Adipocyte (in vitro differentiated cells): ENCODE measurements at regions not wholly inside any gene's neighbourhood (a gene's known extent, or its start where the extent isn't known, plus 50 kb on each side); places are given as distances from the start of the nearest gene placed in this dataset.
"Not testable (repeated sequence)": the region's sequence is repeated elsewhere in the genome, so short reads cannot be mapped to it uniquely, and the experiment has no call there.

Experiments used
- DNase-seq: peaks from one replicate; pipeline ENCODE4 v3.0.0-alpha.2; 2015; ENCODE audit warnings: low read depth
- H3K27me3 ChIP-seq: replicated peaks from 2 replicates; pipeline ENCODE4 v1.7.0; 2013; ENCODE audit warnings: mild to moderate bottlenecking, low read length, moderate library complexity; ENCODE audit not compliant: control insufficient read depth, insufficient read depth
- H3K36me3 ChIP-seq: 2 replicates; pipeline ENCODE4 v1.7.0; 2013; ENCODE audit warnings: low read length, mild to moderate bottlenecking, moderate library complexity; ENCODE audit not compliant: control insufficient read depth, insufficient read depth, severe bottlenecking
- H3K4me1 ChIP-seq: 2 replicates; pipeline ENCODE4 v1.7.0; 2013; ENCODE audit warnings: mild to moderate bottlenecking, low read length, moderate library complexity; ENCODE audit not compliant: control insufficient read depth, insufficient read depth
- H3K4me3 ChIP-seq: 2 replicates; pipeline ENCODE4 v1.7.0; 2013; ENCODE audit warnings: mild to moderate bottlenecking, low read length, moderate library complexity
- H3K9ac ChIP-seq: 2 replicates; pipeline ENCODE4 v1.7.0; 2013; ENCODE audit warnings: mild to moderate bottlenecking, low read length, moderate library complexity
- H3K9me3 ChIP-seq: 2 replicates; pipeline ENCODE4 v1.7.0; 2013; ENCODE audit warnings: mild to moderate bottlenecking, low read length, moderate library complexity; ENCODE audit not compliant: control insufficient read depth

DNA sequence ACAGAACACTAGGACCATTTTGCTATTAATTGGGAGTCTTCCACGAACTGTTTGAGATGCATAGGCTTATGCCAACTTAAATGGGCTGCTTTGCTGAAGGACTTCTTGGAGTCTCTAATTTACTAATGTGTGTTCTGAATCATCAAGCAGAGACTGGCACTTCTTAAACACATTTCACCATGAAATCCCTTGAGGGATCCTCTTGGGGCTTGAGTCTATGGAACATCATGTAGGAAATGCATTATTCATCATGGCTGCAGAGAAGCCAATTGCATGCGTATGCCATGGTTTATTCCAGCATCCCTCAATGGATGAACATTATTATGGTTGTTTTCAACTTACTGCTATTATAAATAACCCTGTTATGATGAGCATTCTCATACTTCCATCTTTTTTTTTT, 73.4 kb downstream of the FGD2 start:
- no peak for DNase-seq
- H3K36me3 ChIP-seq = no peaks in the 10 kb centered on the region
- no peak overlapping the region for H3K4me3 ChIP-seq
- no peak overlapping the region for H3K9ac ChIP-seq
- H3K4me1 ChIP-seq = peaks cover 51% of the 10 kb centered on the region
- H3K27me3 ChIP-seq = no peaks in the 10 kb centered on the region
- no peaks in the 10 kb centered on the region for H3K9me3 ChIP-seq

DNA sequence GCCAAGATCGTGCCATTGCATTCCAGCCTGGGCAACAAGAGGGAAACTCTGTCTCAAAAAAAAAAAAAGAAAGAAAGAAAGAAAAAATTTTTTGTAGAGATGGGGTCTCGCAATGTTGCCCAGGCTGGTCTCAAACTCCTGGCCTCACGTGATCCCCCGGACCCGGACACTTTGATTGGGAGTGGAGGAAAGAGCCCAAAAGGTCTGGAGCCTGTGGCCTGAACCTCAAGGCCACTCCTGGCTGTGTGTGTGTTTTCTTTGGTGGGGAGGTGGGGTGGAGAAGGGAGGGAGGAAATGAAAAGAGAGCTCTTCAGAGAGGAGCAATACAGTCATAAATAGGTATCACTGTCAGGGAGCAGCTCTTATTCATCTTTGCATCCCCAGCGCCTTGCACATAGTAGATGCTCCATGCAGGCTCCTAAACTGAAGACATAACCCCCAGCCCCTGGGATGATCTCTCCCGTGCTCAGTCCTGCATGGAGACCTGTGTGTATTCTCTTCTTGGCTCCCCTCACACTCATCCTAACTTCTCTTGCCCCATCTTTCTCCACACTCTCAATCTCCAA, 75.7 kb downstream of the FGD2 start:
- no peaks in the 10 kb centered on the region for H3K27me3 ChIP-seq
- H3K9me3 ChIP-seq = no peaks in the 10 kb centered on the region
- no peak overlapping the region for H3K9ac ChIP-seq
- peaks cover 44% of the 10 kb centered on the region for H3K4me1 ChIP-seq
- H3K4me3 ChIP-seq = no peak overlapping the region
- H3K36me3 ChIP-seq = no peaks in the 10 kb centered on the region
- DNase-seq = no peak

DNA sequence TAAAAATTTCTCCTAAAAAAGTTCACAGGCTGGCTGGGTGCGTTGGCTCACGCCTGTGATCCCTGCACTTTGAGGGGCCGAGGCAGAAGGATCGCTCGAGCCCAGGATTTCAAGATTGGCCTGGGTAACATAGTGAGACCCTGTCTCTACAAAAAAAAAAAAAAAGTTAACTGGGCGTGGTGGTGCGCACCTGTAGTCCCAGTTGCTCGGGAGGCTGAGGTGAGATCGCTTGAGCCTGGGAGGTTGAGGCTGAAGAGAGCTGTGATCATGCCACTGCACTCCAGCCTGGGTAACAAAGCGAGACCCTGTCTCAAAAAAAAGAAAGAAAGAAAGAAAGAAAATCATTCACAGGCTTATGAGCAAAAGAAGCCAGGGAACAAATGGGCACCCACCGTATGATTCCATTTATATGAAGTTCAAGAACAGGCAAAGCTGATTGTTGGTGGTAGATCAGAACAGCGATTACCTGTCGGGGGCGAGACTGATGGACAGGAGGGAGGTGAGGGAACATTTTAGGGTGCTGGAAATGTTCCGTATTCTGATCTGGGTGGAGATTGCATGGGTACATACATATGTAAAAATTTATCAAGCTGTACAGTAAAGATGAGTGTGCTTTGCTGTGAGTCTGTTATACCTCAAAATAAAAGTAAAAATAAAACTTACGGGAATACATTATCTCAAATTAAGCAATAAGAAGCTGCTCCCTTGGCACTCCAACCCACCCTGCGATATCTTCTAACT, 77.1 kb downstream of the FGD2 start:
- peaks cover 35% of the 10 kb centered on the region for H3K4me1 ChIP-seq
- H3K9me3 ChIP-seq = no peaks in the 10 kb centered on the region
- no peaks in the 10 kb centered on the region for H3K27me3 ChIP-seq
- no peaks in the 10 kb centered on the region for H3K36me3 ChIP-seq
- no peak for DNase-seq
- H3K4me3 ChIP-seq = no peak overlapping the region
- peak overlapping the region; percentile 61 for H3K9ac ChIP-seq

DNA sequence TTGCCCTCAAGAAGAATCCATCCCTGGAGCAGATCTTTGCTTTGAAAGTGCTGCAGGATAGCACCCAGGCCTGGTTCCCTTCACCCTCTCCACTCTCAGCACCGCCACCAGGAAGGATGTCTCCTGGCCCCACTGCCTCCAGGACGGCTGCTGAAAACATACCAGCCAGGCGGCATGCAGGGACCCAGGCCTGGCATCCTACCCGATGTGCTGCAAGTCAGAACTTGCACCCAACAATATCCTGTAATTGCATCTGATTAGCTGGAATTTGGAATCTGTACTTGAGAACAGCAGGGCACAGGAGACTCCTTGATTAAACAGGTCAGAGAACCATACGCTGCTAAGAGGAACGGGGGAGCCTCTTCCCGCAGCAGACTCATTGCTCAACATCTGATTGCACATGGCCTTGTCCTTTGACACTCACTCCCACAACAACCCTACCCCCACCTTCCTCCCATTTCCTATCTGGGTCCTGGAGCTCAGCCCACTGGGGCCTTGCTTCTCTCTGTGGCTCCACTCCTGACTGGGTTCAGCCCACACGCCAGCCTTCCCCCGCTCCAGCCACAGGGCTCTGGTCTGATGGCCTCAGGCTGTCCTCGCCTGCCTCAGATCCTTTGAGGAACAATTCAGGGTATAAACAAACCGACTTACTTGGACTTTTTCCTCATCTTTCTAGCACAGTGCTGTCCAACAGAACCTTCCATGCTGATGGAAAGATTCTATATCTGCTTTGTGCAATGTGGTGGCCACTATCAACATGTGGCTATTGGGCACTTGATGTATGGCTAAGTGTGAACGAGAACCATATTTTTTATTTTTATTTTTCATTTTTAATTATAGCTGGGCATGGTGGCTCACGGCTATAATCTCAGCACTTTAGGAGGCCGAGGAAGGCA, 78.0 kb downstream of the FGD2 start:
- no peaks in the 10 kb centered on the region for H3K36me3 ChIP-seq
- H3K9me3 ChIP-seq = no peaks in the 10 kb centered on the region
- peak; percentile 84 for DNase-seq
- peaks cover 27% of the 10 kb centered on the region for H3K4me1 ChIP-seq
- H3K27me3 ChIP-seq = no peaks in the 10 kb centered on the region
- H3K4me3 ChIP-seq = peak overlapping the region; percentile 2
- peak overlapping the region; percentile 61 for H3K9ac ChIP-seq

DNA sequence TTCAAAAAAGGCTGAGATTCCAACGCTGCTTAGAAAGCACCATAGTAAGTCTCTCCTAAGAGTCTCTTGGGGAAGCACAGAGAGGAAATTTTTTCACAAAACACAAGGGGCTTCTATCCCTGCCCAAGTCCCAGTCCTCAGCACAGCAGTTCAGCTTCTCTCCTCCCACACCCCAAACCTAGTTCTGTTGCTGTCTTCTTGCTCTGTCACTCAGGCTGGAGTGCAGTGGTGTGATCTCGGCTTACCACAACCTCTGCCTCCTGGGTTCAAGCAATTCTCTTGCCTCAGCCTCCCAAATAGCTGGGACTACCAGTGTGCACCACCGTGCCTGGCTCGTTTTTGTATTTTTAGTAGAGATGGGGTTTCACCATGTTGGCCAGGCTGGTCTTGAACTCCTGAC, 79.2 kb downstream of the FGD2 start:
- H3K9me3 ChIP-seq, DNase-seq, H3K36me3 ChIP-seq, H3K27me3 ChIP-seq, H3K4me3 ChIP-seq, H3K9ac ChIP-seq: not testable (repeated sequence)
- peaks cover 26% of the 10 kb centered on the region for H3K4me1 ChIP-seq

DNA sequence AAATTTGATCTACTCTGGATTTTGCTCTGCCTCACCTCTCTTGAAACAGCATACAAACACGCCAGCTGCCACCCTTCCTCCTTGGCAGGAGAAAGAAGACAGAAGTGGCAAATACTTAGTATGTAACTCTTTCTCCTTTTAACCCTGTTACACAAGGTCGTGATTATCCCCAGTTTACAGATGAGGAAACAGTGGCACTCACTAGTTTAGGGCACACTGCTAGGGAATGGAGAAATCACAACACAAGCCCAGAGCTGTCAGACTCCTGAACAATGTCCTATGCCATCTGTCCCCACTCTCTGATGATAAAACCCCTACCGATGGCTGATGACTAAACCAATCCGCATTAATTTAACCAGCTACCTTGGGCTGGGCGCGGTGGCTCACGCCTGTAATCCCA, 79.7 kb downstream of the FGD2 start:
- H3K9ac ChIP-seq = no peak overlapping the region
- no peak for DNase-seq

DNA sequence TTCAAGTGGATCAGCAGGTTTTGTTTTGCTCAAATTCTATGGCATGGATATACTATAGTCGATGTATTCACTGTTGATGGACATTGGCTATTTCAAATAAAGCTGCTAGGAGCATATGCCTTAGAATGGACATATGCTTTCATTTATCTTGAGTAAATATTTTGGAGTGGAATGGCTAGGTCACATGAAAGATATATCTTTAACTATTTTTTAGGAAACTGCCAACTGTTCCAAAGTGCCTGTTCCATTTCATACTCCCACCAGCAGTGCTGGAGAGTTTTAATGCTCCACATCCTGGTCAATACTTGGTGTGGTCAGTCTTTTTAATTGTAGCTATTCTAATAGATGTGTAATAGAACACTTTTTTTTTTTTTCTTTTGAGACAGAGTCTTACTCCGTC, 81.1 kb upstream of the PIM1 start:
- Histone ChIP-seq H3K9ac (no peak overlapping the region), H3K27me3 (no peaks in the 10 kb centered on the region), H3K9me3 (no peaks in the 10 kb centered on the region), H3K36me3 (no peaks in the 10 kb centered on the region), H3K4me3 (no peak overlapping the region), H3K4me1 (peaks cover 14% of the 10 kb centered on the region)
- peak; percentile 83 for DNase-seq

More for the DNA sequence above, 79.7 kb downstream of the FGD2 start:
- no peak overlapping the region for H3K4me3 ChIP-seq
- no peaks in the 10 kb centered on the region for H3K9me3 ChIP-seq
- H3K4me1 ChIP-seq = peaks cover 26% of the 10 kb centered on the region
- H3K27me3 ChIP-seq = no peaks in the 10 kb centered on the region
- no peaks in the 10 kb centered on the region for H3K36me3 ChIP-seq

DNA sequence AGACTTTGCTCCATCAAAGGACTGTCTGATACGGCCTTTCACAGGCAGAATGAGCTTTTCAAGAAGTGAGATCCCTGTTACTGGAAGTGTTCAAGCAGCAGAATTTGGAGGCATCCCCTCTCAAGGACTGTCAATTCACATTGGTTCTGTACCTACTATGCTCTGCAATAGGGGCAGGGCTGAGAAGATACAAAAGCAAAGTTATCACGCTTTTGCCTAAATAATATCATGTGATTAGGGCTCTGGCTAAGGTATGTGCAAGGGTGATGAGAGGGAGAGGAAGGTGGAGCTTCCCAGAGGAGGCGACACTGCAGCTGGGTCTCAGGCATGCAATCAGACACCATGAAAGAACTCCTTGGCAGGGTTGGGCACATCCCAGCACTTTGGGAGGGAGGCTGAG, 80.2 kb upstream of the PIM1 start:
- Histone ChIP-seq H3K27me3 (no peaks in the 10 kb centered on the region), H3K4me3 (no peak overlapping the region), H3K4me1 (peaks cover 12% of the 10 kb centered on the region), H3K9ac (no peak overlapping the region), H3K9me3 (no peaks in the 10 kb centered on the region), H3K36me3 (no peaks in the 10 kb centered on the region)
- DNase-seq = no peak

DNA sequence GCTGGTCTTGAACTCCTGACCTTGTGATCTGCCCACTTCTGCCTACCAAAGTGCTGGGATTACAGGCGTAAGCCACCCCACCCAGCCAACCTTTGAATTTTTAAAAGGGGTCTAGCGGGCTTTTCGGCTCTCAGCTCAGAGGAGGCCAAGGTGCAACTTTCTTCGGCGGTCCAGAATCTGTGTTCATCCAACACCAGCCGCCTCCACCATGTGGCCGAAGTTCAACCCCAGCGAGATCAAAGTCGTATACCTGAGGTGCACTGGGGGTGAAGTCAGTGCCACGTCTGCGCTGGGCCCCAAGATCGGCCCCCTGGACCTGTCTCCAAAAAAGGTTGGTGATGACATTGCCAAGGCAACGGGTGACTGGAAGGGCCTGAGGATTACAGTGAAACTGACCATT, 78.8 kb upstream of the PIM1 start:
- H3K36me3 ChIP-seq, H3K9ac ChIP-seq, H3K27me3 ChIP-seq, DNase-seq, H3K9me3 ChIP-seq, H3K4me3 ChIP-seq: not testable (repeated sequence)
- H3K4me1 ChIP-seq = peaks cover 23% of the 10 kb centered on the region

DNA sequence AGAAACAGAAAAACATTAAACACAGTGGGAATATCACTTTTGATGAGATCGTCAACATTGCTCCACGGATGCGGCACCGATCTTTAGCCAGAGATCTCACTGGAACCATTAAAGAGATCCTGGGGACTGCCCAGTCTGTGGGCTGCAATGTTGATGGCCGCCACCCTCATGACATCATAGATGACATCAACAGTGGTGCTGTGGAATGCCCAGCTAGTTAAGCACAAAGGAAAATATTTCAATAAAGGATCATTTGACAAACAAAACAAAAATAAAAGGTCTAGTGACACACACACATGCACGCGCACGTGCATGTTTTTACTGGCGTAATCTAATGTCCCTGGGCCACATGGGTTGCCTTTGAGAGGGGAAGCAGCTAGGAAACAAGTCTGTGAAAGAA, 78.4 kb upstream of the PIM1 start:
- not testable (repeated sequence) for H3K9me3 ChIP-seq, DNase-seq, H3K4me3 ChIP-seq

DNA sequence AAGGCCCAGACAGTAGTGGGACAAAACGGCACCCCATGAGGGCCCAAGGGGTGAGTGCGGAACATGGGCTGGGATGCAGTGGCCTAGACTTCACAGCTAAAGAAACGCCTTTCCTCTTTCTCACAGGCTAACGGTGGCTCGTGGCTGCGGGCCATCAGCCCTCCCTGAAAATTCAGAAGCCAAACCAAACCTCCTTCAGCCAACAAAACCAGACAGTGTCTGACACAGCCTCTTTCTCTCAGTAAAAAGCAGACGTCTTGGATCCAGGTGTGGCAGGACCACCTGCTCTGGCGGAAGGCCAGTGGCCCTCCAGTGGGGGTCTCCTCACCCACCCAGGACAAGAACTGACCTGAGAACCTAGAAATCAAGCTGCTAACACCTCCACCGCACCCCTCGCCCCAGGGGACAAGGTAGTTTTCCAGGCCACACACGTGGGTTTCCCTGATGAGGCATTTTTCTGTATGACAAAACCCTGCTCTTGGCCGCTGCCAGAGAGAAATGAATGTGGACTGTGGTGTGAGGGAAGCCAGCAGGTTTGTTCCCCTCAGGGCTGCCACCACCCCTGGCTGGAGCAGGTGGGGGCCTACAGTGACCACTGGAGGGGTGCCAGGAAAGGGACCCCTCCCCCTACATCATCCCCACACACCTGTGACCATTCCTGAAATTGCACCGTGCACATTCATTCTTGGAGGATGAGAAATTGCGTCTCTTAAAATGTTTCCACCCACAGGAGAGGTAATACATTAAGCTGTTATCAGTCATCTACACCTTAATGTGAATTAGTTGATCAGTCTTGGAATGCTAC, 76.8 kb upstream of the PIM1 start:
- no peaks in the 10 kb centered on the region for H3K9me3 ChIP-seq

More for the DNA sequence above, 78.4 kb upstream of the PIM1 start:
- H3K9ac ChIP-seq, H3K27me3 ChIP-seq, H3K36me3 ChIP-seq: not testable (repeated sequence)
- H3K4me1 ChIP-seq = peaks cover 28% of the 10 kb centered on the region

More for the DNA sequence above, 76.8 kb upstream of the PIM1 start:
- Histone ChIP-seq H3K27me3 (no peaks in the 10 kb centered on the region), H3K4me3 (no peak overlapping the region), H3K9ac (peak overlapping the region; percentile 44), H3K36me3 (no peaks in the 10 kb centered on the region), H3K4me1 (peaks cover 32% of the 10 kb centered on the region)
- no peak for DNase-seq
